ENCODE measurements at regions not wholly inside any gene's neighbourhood (a gene's known extent, or its start where the extent isn't known, plus 50 kb on each side); places are given as distances from the start of the nearest gene placed in this dataset.

DNA sequence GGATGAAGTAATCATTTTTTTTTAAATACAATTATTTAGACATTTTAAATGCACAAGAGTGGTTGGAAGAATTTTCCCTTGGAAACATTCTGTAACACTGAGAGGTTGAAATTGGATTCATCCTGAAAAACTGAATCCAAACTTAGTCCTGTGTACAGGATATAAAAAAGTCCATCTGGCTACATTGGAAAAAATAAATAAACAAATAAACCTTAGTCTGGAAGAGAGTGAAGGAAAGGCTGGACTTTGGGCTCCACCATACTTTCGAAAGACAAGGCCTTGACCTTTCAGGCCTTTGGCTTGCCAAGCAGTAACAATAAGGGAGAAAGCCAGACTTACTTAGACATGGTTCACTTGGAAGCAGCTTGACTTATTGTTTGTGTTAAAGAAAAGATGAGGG, 664.3 kb downstream of the TENT5A start:
- ATAC-seq (no peak), DNase-seq (ENCODE audit: low spot score) (no peak)
- no peak overlapping the region for H3K27ac Mint-ChIP-seq
- H3K36me3 Mint-ChIP-seq: no peaks in the 10 kb centered on the region
- H3K9me3 Mint-ChIP-seq: no peaks in the 10 kb centered on the region
- no peak overlapping the region for H3K4me3 Mint-ChIP-seq
- H3K4me1 Mint-ChIP-seq (ENCODE audit: low read depth in 2 of 2): no peaks in the 10 kb centered on the region
- no peaks in the 10 kb centered on the region for H3K27me3 Mint-ChIP-seq

GRCh38 chr6:81086991-81087390, 665.5 kb downstream of the TENT5A start:
- Mint-ChIP-seq H3K4me3 (no peak overlapping the region), H3K27me3 (no peaks in the 10 kb centered on the region), H3K4me1 (ENCODE audit: low read depth in 2 of 2) (no peaks in the 10 kb centered on the region), H3K36me3 (no peaks in the 10 kb centered on the region), H3K9me3 (no peaks in the 10 kb centered on the region), H3K27ac (no peak overlapping the region)
- DNase-seq (ENCODE audit: low spot score) (no peak), ATAC-seq (no peak)

GRCh38 chr6:81085431-81085790, 667.1 kb downstream of the TENT5A start:
- Mint-ChIP-seq H3K4me3 (no peak overlapping the region), H3K9me3 (no peaks in the 10 kb centered on the region), H3K27ac (no peak overlapping the region), H3K4me1 (ENCODE audit: low read depth in 2 of 2) (no peaks in the 10 kb centered on the region), H3K36me3 (no peaks in the 10 kb centered on the region), H3K27me3 (no peaks in the 10 kb centered on the region)
- no peak for ATAC-seq
- DNase-seq (ENCODE audit: low spot score): no peak

- Mint-ChIP-seq H3K27me3 (no peaks in the 10 kb centered on the region), H3K4me1 (ENCODE audit: low read depth in 2 of 2) (no peaks in the 10 kb centered on the region), H3K4me3 (no peak overlapping the region), H3K9me3 (no peaks in the 10 kb centered on the region), H3K27ac (no peak overlapping the region), H3K36me3 (no peaks in the 10 kb centered on the region)
- DNase-seq (ENCODE audit: low spot score) (no peak), ATAC-seq (no peak)
Measured at GRCh38 chr6:81084776-81085430, 667.6 kb downstream of the TENT5A start.

- DNase-seq (ENCODE audit: low spot score) (no peak), ATAC-seq (no peak)
- Mint-ChIP-seq H3K4me1 (ENCODE audit: low read depth in 2 of 2) (no peaks in the 10 kb centered on the region), H3K9me3 (peaks cover 11% of the 10 kb centered on the region), H3K36me3 (peaks cover 3% of the 10 kb centered on the region), H3K27me3 (no peaks in the 10 kb centered on the region), H3K4me3 (no peak overlapping the region), H3K27ac (no peak overlapping the region)
Measured at GRCh38 chr6:81075974-81076373, 676.5 kb downstream of the TENT5A start.

GRCh38 chr6:81073318-81073717, 679.2 kb downstream of the TENT5A start:
- Mint-ChIP-seq H3K27me3 (no peaks in the 10 kb centered on the region), H3K4me3 (no peak overlapping the region), H3K9me3 (peaks cover 12% of the 10 kb centered on the region), H3K4me1 (ENCODE audit: low read depth in 2 of 2) (no peaks in the 10 kb centered on the region), H3K27ac (no peak overlapping the region), H3K36me3 (peaks cover 7% of the 10 kb centered on the region)
- no peak for DNase-seq (ENCODE audit: low spot score)
- no peak for ATAC-seq

DNA sequence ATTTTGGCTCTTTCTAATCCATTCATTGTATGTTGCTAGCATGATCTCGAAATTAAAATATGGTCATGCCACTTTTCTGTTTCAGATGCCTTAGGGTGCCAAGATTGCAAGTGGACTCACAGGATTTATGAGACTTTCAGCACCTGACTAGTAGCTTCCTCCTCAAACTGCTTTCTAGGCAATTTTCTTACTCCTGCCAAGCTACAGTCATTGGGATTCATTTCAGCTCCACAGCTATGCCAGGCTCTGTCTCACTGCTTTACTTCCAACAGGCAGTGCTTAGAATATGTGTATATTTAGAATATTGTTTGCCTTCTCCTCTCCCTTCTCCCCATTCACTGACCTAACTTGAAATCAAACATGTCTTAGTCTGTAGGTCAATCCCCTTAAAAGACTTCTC, 681.4 kb downstream of the TENT5A start:
- Mint-ChIP-seq H3K4me3 (no peak overlapping the region), H3K27me3 (no peaks in the 10 kb centered on the region), H3K27ac (no peak overlapping the region), H3K36me3 (peaks cover 7% of the 10 kb centered on the region), H3K9me3 (peaks cover 9% of the 10 kb centered on the region), H3K4me1 (ENCODE audit: low read depth in 2 of 2) (no peaks in the 10 kb centered on the region)
- ATAC-seq (no peak), DNase-seq (ENCODE audit: low spot score) (no peak)

GRCh38 chr6:81067057-81067456, 685.4 kb downstream of the TENT5A start:
- Mint-ChIP-seq H3K36me3 (peaks cover 7% of the 10 kb centered on the region), H3K27me3 (no peaks in the 10 kb centered on the region), H3K9me3 (peaks cover 14% of the 10 kb centered on the region), H3K27ac (no peak overlapping the region), H3K4me3 (no peak overlapping the region), H3K4me1 (ENCODE audit: low read depth in 2 of 2) (no peaks in the 10 kb centered on the region)
- DNase-seq (ENCODE audit: low spot score) (no peak), ATAC-seq (no peak)

- peaks cover 8% of the 10 kb centered on the region for H3K9me3 Mint-ChIP-seq
- no peaks in the 10 kb centered on the region for H3K27me3 Mint-ChIP-seq
- H3K4me1 Mint-ChIP-seq (ENCODE audit: low read depth in 2 of 2): no peaks in the 10 kb centered on the region
- H3K27ac Mint-ChIP-seq: no peak overlapping the region
- H3K4me3 Mint-ChIP-seq: no peak overlapping the region
- DNase-seq (ENCODE audit: low spot score): no peak
- no peaks in the 10 kb centered on the region for H3K36me3 Mint-ChIP-seq
- ATAC-seq: no peak
Measured at GRCh38 chr6:81063891-81064290, 688.6 kb downstream of the TENT5A start.

DNA sequence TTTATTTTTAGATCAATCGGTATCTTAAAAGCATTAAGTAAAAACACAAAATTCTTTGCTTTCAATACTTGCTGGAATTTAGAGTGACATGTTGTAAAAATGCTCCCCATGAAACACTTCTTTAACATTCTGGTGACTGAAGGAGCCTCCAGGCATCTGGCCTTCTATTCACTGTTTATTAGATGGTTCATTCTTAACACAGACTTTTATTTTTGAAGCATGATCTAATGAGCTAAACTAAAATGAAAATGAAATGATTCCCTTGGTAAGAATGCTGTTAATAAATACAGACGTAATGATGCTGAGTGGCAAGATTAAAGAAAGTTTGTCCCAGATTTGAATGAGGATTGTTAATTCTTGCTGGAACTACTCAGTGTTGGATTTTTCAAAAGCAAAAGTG, 698.4 kb downstream of the TENT5A start:
- ATAC-seq (no peak), DNase-seq (ENCODE audit: low spot score) (no peak)
- no peaks in the 10 kb centered on the region for H3K4me1 Mint-ChIP-seq (ENCODE audit: low read depth in 2 of 2)
- no peak overlapping the region for H3K27ac Mint-ChIP-seq
- H3K27me3 Mint-ChIP-seq: no peaks in the 10 kb centered on the region
- H3K36me3 Mint-ChIP-seq: no peaks in the 10 kb centered on the region
- no peak overlapping the region for H3K4me3 Mint-ChIP-seq
- no peaks in the 10 kb centered on the region for H3K9me3 Mint-ChIP-seq

GRCh38 chr6:81051952-81052351, 700.5 kb downstream of the TENT5A start:
- Mint-ChIP-seq H3K27me3 (no peaks in the 10 kb centered on the region), H3K4me1 (ENCODE audit: low read depth in 2 of 2) (no peaks in the 10 kb centered on the region), H3K36me3 (no peaks in the 10 kb centered on the region), H3K4me3 (no peak overlapping the region), H3K9me3 (no peaks in the 10 kb centered on the region), H3K27ac (no peak overlapping the region)
- ATAC-seq (no peak), DNase-seq (ENCODE audit: low spot score) (no peak)

DNA sequence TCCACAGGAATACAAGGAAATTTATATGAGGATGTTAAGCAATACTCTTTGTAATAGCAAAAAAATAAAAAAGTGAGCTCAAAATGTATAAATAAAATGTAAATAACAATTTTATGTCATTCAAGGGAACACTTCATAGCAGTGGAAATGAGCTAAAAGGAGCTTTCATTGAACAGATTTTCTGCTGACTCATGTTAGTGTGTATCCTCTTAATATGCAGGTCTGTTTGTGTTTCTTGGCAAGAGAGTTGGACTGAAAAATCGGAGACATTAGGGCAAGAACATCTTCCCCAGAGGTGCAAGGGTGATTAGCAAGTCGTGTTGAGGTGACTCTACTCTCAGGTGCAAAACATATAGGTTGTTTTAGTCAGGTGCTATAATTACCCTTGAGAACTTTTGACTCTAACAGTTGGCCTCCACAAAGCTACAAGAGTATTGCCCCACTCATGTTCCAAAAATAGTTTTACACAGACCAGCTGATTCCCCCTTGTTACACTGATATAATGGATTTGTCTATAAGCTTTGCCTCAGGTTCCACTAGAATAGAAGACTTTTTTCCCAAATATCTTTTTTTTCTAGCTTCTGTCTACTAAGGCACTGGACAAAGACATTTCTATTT, 702.9 kb downstream of the TENT5A start:
- Mint-ChIP-seq H3K36me3 (no peaks in the 10 kb centered on the region), H3K9me3 (no peaks in the 10 kb centered on the region), H3K27ac (no peak overlapping the region), H3K4me3 (no peak overlapping the region), H3K27me3 (no peaks in the 10 kb centered on the region), H3K4me1 (ENCODE audit: low read depth in 2 of 2) (no peaks in the 10 kb centered on the region)
- no peak for ATAC-seq
- no peak for DNase-seq (ENCODE audit: low spot score)

- ATAC-seq (no peak), DNase-seq (ENCODE audit: low spot score) (no peak)
- Mint-ChIP-seq H3K36me3 (no peaks in the 10 kb centered on the region), H3K9me3 (peaks cover 12% of the 10 kb centered on the region), H3K27me3 (no peaks in the 10 kb centered on the region), H3K27ac (no peak overlapping the region), H3K4me1 (ENCODE audit: low read depth in 2 of 2) (no peaks in the 10 kb centered on the region), H3K4me3 (no peak overlapping the region)
Measured at GRCh38 chr6:81031416-81031815, 721.1 kb downstream of the TENT5A start.

- H3K27me3 Mint-ChIP-seq: no peaks in the 10 kb centered on the region
- no peak overlapping the region for H3K27ac Mint-ChIP-seq
- no peaks in the 10 kb centered on the region for H3K4me1 Mint-ChIP-seq (ENCODE audit: low read depth in 2 of 2)
- DNase-seq (ENCODE audit: low spot score): no peak
- no peak overlapping the region for H3K4me3 Mint-ChIP-seq
- no peak for ATAC-seq
- no peaks in the 10 kb centered on the region for H3K36me3 Mint-ChIP-seq
- peaks cover 14% of the 10 kb centered on the region for H3K9me3 Mint-ChIP-seq
Measured at GRCh38 chr6:81026041-81026553, 726.4 kb downstream of the TENT5A start.

- Mint-ChIP-seq H3K27ac (no peak overlapping the region), H3K36me3 (no peaks in the 10 kb centered on the region), H3K4me3 (no peak overlapping the region), H3K9me3 (peaks cover 14% of the 10 kb centered on the region), H3K4me1 (ENCODE audit: low read depth in 2 of 2) (no peaks in the 10 kb centered on the region), H3K27me3 (no peaks in the 10 kb centered on the region)
- ATAC-seq: no peak
- DNase-seq (ENCODE audit: low spot score): no peak
Measured at GRCh38 chr6:81023709-81024108, 728.8 kb downstream of the TENT5A start.
